Right lobe of liver (tissue), 4 donors: ENCODE measurements at regions not wholly inside any gene's neighbourhood (a gene's known extent, or its start where the extent isn't known, plus 50 kb on each side); places are given as distances from the start of the nearest gene placed in this dataset.

ENCODE experiments used
- POLR2A ChIP-seq: fragments of 450-650 bp; IDR thresholded peaks from one replicate; pipeline ENCODE4 v1.6.1; 2017; ENCODE audit warnings: antibody characterized with exemption, mild to moderate bottlenecking
- TF ChIP-seq, protein P1 (sequence below), 4 donors: fragments of 200-600 bp in 3 of 4; fragments of 450-650 bp in 1 of 4; IDR thresholded peaks; one replicate each; pipeline versions ENCODE4 v1.5.1 to v1.8.0; 2016 to 2022; ENCODE audit warnings: antibody characterized with exemption in 4 of 4, mild to moderate bottlenecking in 2 of 4
- donor health status: DM: no; HTN: no; CAD: no.
- donor health status: DM: no; HTN: no; CAD: no.
- donor health status: DM: no; HTN: yes; CAD: no.

- TF ChIP-seq, protein P1, sequence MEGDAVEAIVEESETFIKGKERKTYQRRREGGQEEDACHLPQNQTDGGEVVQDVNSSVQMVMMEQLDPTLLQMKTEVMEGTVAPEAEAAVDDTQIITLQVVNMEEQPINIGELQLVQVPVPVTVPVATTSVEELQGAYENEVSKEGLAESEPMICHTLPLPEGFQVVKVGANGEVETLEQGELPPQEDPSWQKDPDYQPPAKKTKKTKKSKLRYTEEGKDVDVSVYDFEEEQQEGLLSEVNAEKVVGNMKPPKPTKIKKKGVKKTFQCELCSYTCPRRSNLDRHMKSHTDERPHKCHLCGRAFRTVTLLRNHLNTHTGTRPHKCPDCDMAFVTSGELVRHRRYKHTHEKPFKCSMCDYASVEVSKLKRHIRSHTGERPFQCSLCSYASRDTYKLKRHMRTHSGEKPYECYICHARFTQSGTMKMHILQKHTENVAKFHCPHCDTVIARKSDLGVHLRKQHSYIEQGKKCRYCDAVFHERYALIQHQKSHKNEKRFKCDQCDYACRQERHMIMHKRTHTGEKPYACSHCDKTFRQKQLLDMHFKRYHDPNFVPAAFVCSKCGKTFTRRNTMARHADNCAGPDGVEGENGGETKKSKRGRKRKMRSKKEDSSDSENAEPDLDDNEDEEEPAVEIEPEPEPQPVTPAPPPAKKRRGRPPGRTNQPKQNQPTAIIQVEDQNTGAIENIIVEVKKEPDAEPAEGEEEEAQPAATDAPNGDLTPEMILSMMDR (IDR thresholded peaks at IDR 0.05): no peak
- no peak for TF ChIP-seq POLR2A
Measured at GRCh38 chr12:93302331-93303229, 75.1 kb upstream of the NUDT4 start.
